ENCODE measurements at regions not wholly inside any gene's neighbourhood (a gene's known extent, or its start where the extent isn't known, plus 50 kb on each side); places are given as distances from the start of the nearest gene placed in this dataset.

GRCh38 chr2:5070257-5070656, 621.9 kb upstream of the SOX11 start:
- peaks cover 19% of the 10 kb centered on the region for H3K9me3 Mint-ChIP-seq
- no peak for DNase-seq (ENCODE audit: low spot score in 2 of 2)
- H3K36me3 Mint-ChIP-seq: no peaks in the 10 kb centered on the region
- H3K27ac Mint-ChIP-seq: no peak overlapping the region
- no peak overlapping the region for H3K4me3 Mint-ChIP-seq
- no peak for ATAC-seq
- H3K4me1 Mint-ChIP-seq: no peaks in the 10 kb centered on the region

GRCh38 chr2:5074733-5075132, 617.5 kb upstream of the SOX11 start:
- Mint-ChIP-seq H3K4me3 (no peak overlapping the region), H3K36me3 (no peaks in the 10 kb centered on the region), H3K27ac (no peak overlapping the region), H3K9me3 (peaks cover 17% of the 10 kb centered on the region), H3K4me1 (no peaks in the 10 kb centered on the region)
- DNase-seq (ENCODE audit: low spot score in 2 of 2) (no peak), ATAC-seq (no peak)

- Mint-ChIP-seq H3K4me3 (no peak overlapping the region), H3K27ac (no peak overlapping the region), H3K36me3 (no peaks in the 10 kb centered on the region), H3K4me1 (no peaks in the 10 kb centered on the region), H3K9me3 (peaks cover 15% of the 10 kb centered on the region)
- ATAC-seq (no peak), DNase-seq (ENCODE audit: low spot score in 2 of 2) (no peak)
Measured at GRCh38 chr2:5076599-5076998, 615.6 kb upstream of the SOX11 start.

- no peaks in the 10 kb centered on the region for H3K36me3 Mint-ChIP-seq
- DNase-seq (ENCODE audit: low spot score in 2 of 2) (no peak), ATAC-seq (no peak)
- H3K9me3 Mint-ChIP-seq: peaks cover 15% of the 10 kb centered on the region
- no peak overlapping the region for H3K27ac Mint-ChIP-seq
- no peaks in the 10 kb centered on the region for H3K4me1 Mint-ChIP-seq
- no peak overlapping the region for H3K4me3 Mint-ChIP-seq
Measured at GRCh38 chr2:5077479-5078089, 614.6 kb upstream of the SOX11 start.

GRCh38 chr2:5083402-5083801, 608.8 kb upstream of the SOX11 start:
- no peak for DNase-seq (ENCODE audit: low spot score in 2 of 2)
- Mint-ChIP-seq H3K9me3 (peaks cover 10% of the 10 kb centered on the region), H3K27ac (no peak overlapping the region), H3K4me3 (no peak overlapping the region), H3K36me3 (no peaks in the 10 kb centered on the region), H3K4me1 (no peaks in the 10 kb centered on the region)
- ATAC-seq: no peak

GRCh38 chr2:5089409-5089808, 602.8 kb upstream of the SOX11 start:
- Mint-ChIP-seq H3K4me3 (no peak overlapping the region), H3K9me3 (peaks cover 8% of the 10 kb centered on the region), H3K4me1 (no peaks in the 10 kb centered on the region), H3K27ac (no peak overlapping the region), H3K36me3 (no peaks in the 10 kb centered on the region)
- no peak for DNase-seq (ENCODE audit: low spot score in 2 of 2)
- no peak for ATAC-seq

GRCh38 chr2:5093056-5093455, 599.1 kb upstream of the SOX11 start:
- Mint-ChIP-seq H3K4me1 (no peaks in the 10 kb centered on the region), H3K36me3 (no peaks in the 10 kb centered on the region), H3K9me3 (peaks cover 14% of the 10 kb centered on the region), H3K4me3 (no peak overlapping the region), H3K27ac (no peak overlapping the region)
- DNase-seq (ENCODE audit: low spot score in 2 of 2): no peak
- ATAC-seq: no peak

GRCh38 chr2:5093518-5093917, 598.7 kb upstream of the SOX11 start:
- ATAC-seq (no peak), DNase-seq (ENCODE audit: low spot score in 2 of 2) (no peak)
- Mint-ChIP-seq H3K4me3 (no peak overlapping the region), H3K36me3 (no peaks in the 10 kb centered on the region), H3K9me3 (peaks cover 16% of the 10 kb centered on the region), H3K27ac (no peak overlapping the region), H3K4me1 (no peaks in the 10 kb centered on the region)

- H3K36me3 Mint-ChIP-seq: no peaks in the 10 kb centered on the region
- no peak for DNase-seq (ENCODE audit: low spot score in 2 of 2)
- no peaks in the 10 kb centered on the region for H3K4me1 Mint-ChIP-seq
- peaks cover 19% of the 10 kb centered on the region for H3K9me3 Mint-ChIP-seq
- no peak overlapping the region for H3K27ac Mint-ChIP-seq
- no peak overlapping the region for H3K4me3 Mint-ChIP-seq
- no peak for ATAC-seq
Measured at GRCh38 chr2:5094192-5094591, 598.0 kb upstream of the SOX11 start.

GRCh38 chr2:5098286-5098685, 593.9 kb upstream of the SOX11 start:
- Mint-ChIP-seq H3K27ac (no peak overlapping the region), H3K9me3 (peaks cover 34% of the 10 kb centered on the region), H3K4me1 (no peaks in the 10 kb centered on the region), H3K36me3 (no peaks in the 10 kb centered on the region), H3K4me3 (no peak overlapping the region)
- ATAC-seq (no peak), DNase-seq (ENCODE audit: low spot score in 2 of 2) (no peak)

- no peaks in the 10 kb centered on the region for H3K4me1 Mint-ChIP-seq
- no peak overlapping the region for H3K4me3 Mint-ChIP-seq
- DNase-seq (ENCODE audit: low spot score in 2 of 2) (no peak), ATAC-seq (no peak)
- H3K27ac Mint-ChIP-seq: no peak overlapping the region
- H3K9me3 Mint-ChIP-seq: peaks cover 33% of the 10 kb centered on the region
- no peaks in the 10 kb centered on the region for H3K36me3 Mint-ChIP-seq
Measured at GRCh38 chr2:5102823-5103222, 589.4 kb upstream of the SOX11 start.

- Mint-ChIP-seq H3K4me3 (no peak overlapping the region), H3K9me3 (peaks cover 18% of the 10 kb centered on the region), H3K27ac (no peak overlapping the region), H3K4me1 (no peaks in the 10 kb centered on the region), H3K36me3 (no peaks in the 10 kb centered on the region)
- no peak for ATAC-seq
- DNase-seq (ENCODE audit: low spot score in 2 of 2): no peak
Measured at GRCh38 chr2:5111581-5111980, 580.6 kb upstream of the SOX11 start.

- Mint-ChIP-seq H3K27ac (no peak overlapping the region), H3K4me3 (no peak overlapping the region), H3K36me3 (no peaks in the 10 kb centered on the region), H3K9me3 (peaks cover 12% of the 10 kb centered on the region), H3K4me1 (no peaks in the 10 kb centered on the region)
- ATAC-seq (no peak), DNase-seq (ENCODE audit: low spot score in 2 of 2) (no peak)
Measured at GRCh38 chr2:5119046-5119445, 573.1 kb upstream of the SOX11 start.

- H3K27ac Mint-ChIP-seq: no peak overlapping the region
- DNase-seq (ENCODE audit: low spot score in 2 of 2) (no peak), ATAC-seq (no peak)
- H3K4me3 Mint-ChIP-seq: no peak overlapping the region
- no peaks in the 10 kb centered on the region for H3K36me3 Mint-ChIP-seq
- H3K9me3 Mint-ChIP-seq: peaks cover 9% of the 10 kb centered on the region
- no peaks in the 10 kb centered on the region for H3K4me1 Mint-ChIP-seq
Measured at GRCh38 chr2:5121121-5121520, 571.1 kb upstream of the SOX11 start.

GRCh38 chr2:5121642-5122041, 570.5 kb upstream of the SOX11 start:
- DNase-seq (ENCODE audit: low spot score in 2 of 2): no peak
- H3K4me1 Mint-ChIP-seq: no peaks in the 10 kb centered on the region

GRCh38 chr2:5123582-5124196, 568.5 kb upstream of the SOX11 start:
- no peaks in the 10 kb centered on the region for H3K4me1 Mint-ChIP-seq
- H3K27ac Mint-ChIP-seq: no peak overlapping the region
- H3K4me3 Mint-ChIP-seq: no peak overlapping the region
- ATAC-seq (no peak), DNase-seq (ENCODE audit: low spot score in 2 of 2) (no peak)
- H3K36me3 Mint-ChIP-seq: no peaks in the 10 kb centered on the region
- H3K9me3 Mint-ChIP-seq: peaks cover 6% of the 10 kb centered on the region

More at GRCh38 chr2:5121642-5122041, 570.5 kb upstream of the SOX11 start:
- Mint-ChIP-seq H3K36me3 (no peaks in the 10 kb centered on the region), H3K4me3 (no peak overlapping the region), H3K27ac (no peak overlapping the region), H3K9me3 (peaks cover 5% of the 10 kb centered on the region)
- ATAC-seq: no peak
